GM20000 (cell line): ENCODE measurements at regions not wholly inside any gene's neighbourhood (a gene's known extent, or its start where the extent isn't known, plus 50 kb on each side); places are given as distances from the start of the nearest gene placed in this dataset.

Experiments used
- DNase-seq: peaks from one replicate; pipeline ENCODE4 v3.0.0; 2012; ENCODE audit warnings: low spot score
- TF ChIP-seq, protein P1 (sequence below): IDR thresholded peaks from 2 replicates; pipeline ENCODE4 v1.5.1; 2012; ENCODE audit warnings: mild to moderate bottlenecking, control low read depth; ENCODE audit errors: extremely low read depth, missing control alignments

DNA sequence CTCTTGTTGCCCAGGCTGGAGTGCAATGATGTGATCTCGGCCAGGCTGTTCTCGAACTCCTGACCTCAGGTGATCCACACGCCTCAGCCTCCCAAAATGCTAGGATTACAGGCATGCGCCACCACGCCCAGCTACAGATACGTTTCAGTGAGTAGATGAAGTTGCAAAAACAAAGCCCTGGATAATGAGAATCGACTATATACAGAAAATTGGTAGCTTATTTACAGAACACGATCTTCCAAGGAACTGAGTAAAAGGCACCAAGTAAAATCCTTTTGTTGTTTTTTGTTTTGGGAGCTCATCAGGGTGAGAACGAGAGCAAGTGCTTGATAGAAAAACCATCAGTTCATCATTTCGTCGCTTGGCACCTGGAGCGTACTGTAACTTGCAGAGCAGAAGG lies 62.8 kb downstream of the MYCN start:
- DNase-seq, result no peak
- TF ChIP-seq, protein P1, sequence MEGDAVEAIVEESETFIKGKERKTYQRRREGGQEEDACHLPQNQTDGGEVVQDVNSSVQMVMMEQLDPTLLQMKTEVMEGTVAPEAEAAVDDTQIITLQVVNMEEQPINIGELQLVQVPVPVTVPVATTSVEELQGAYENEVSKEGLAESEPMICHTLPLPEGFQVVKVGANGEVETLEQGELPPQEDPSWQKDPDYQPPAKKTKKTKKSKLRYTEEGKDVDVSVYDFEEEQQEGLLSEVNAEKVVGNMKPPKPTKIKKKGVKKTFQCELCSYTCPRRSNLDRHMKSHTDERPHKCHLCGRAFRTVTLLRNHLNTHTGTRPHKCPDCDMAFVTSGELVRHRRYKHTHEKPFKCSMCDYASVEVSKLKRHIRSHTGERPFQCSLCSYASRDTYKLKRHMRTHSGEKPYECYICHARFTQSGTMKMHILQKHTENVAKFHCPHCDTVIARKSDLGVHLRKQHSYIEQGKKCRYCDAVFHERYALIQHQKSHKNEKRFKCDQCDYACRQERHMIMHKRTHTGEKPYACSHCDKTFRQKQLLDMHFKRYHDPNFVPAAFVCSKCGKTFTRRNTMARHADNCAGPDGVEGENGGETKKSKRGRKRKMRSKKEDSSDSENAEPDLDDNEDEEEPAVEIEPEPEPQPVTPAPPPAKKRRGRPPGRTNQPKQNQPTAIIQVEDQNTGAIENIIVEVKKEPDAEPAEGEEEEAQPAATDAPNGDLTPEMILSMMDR, result no peak

DNA sequence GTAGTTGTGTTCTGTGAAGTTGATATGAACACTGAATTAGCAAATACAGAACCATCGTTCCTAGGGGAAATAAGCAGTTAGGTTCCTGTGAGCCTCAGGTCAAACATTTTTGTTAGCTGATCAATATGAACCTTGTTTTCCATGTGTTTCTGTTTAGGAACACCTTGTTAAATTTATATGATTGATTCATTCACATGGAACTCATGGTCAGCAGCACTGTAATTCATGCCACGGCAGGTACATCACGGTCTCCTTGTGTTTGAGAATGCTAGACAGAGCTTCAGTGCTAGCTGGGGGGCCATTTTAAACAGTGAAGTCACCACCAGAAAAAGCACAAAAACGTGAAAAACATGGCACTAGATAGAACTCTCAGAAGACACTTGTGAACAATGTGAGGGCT lies 62.2 kb downstream of the MYCN start:
- DNase-seq, result no peak
- TF ChIP-seq, protein P1, result no peak

DNA sequence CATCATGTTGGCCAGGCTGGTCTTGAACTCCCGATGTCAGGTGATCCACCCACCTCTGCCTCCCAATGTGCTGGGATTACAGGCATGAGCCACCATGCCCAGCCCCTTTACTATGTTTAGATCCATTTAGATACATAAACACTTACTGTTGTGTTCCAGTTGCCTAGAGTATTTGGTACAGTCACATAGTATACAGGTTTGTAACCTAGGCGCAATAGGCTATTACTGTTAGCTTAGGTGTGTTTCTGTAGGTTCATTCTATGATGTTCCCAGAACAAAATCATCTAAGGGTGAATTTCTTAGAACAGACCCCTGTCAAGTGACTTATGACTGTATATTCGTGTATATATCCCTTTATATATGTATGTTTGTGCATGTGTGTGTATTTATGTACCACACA lies 61.8 kb downstream of the MYCN start:
- DNase-seq, result no peak
- TF ChIP-seq, protein P1, result no peak

DNA sequence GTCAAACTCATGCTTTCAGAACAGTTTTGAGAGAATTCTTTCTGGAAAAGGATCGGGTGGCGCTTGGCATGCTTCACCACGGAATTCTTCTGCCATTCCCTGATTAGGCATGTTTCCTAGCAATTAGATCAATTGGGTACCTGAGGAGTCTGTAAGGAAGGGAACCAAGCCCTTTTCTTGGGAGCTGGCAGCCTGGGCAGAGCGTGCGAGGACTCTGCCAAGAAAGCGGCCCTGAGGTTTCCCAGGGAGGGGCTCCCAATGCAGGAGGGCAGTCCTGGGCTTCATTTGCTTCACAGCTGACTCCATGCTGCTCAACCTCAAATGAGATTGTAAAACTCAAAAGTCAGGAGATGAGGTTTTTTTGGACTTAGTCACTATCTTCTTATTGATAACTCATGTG lies 60.3 kb downstream of the MYCN start:
- TF ChIP-seq, protein P1, result no peak
- no peak for DNase-seq

DNA sequence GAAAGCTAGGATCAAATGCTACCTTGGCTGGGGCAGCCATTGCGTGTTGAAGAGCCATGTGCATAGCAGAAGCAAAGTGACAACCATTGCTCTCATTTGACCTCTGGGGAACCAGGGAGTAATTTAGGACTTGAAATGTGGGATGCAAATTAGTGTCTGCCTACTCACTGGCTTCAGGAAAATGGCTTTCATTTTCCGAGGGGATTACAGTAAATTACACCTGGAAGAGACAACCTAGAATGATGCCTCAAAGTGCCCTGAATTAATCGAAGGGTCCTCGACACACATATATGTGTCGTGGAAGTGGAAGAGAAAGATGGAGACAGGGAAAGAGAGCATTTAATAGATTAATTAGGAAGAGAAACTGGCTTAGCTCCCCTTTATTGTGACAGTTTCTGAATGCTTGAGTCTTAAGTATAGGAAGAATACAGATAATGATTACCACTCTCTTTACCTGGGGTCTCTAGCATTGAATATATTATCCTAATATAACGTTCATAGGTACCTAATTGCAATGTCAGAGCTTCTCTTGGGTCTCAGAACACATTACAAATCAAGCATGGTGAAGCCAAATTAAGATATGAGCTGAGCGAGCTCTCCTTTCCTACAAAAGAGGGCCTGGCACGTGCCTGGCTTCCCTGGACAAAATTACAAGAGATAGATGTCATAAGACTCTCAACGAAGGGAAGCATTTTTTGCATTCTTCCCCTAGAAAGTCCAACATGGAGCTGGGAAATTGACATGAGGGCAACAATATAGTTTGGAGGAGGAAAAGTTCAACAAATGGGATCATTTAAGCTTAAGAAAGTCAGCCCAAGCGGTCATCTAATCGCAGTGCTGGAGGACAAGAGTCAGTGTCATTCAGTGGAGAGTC lies 59.5 kb downstream of the MYCN start:
- TF ChIP-seq, protein P1, result no peak
- no peak for DNase-seq

DNA sequence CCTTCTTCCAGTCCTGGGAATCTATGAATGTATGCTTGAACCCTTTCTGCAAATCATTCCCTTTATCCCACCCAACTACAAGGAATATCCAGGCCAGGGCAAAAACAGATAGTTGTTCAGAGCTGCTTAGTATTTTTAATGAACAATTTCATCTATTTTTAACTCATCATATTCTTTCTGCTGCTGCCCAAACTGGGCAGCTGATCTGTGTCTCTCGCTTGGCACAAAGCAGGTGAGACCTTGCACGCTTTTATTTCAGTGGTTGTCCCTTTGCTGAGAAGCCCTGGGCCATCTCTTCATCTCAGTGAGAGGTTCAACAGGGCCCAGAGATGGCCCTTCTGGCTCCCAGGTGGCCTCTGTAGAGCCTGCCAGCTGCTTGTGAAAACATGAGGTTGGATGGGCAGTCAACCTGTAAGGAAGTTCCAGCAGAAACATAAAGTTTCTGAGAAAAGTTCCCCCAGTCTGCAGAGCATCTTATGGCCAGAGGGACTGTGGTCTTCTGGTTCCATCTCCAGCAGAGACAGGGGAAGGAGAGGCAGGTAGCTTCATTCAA lies 57.5 kb downstream of the MYCN start:
- DNase-seq, result no peak
- TF ChIP-seq, protein P1, result no peak
